Stimulated activated CD8-positive, alpha-beta memory T cell treated with anti-CD3 and anti-CD28 coated beads, Interleukin-4, amount 100 ng/mL, for 1 hour (primary cell): ENCODE measurements at regions not wholly inside any gene's neighbourhood (a gene's known extent, or its start where the extent isn't known, plus 50 kb on each side); places are given as distances from the start of the nearest gene placed in this dataset.

Source experiments
- DNase-seq, 2 donors: peaks; one replicate each; pipeline ENCODE4 v3.0.0-alpha.2; 2020; ENCODE audit warnings: low read depth in 2 of 2, low spot score in 1 of 2

DNA sequence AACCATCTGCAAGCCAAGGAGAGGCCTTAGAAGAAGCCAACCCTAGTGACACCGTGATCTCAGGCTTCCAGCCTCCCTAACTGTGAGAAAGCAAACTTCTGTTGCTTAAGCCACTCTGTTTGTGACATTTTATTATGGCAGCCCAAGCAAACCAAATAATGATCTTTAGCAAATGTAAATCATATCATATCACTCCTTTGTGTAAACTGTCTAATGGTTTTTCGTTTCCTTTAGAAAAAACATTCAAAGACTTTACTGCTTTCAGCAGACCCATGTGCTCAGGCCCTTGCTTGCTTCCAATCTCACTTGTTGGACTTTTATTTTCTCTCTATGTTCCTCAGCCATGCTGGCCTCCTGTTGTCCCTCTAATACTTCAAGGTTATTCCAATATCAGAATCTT lies 192.2 kb upstream of the HS3ST1 start:
- DNase-seq = no peak

DNA sequence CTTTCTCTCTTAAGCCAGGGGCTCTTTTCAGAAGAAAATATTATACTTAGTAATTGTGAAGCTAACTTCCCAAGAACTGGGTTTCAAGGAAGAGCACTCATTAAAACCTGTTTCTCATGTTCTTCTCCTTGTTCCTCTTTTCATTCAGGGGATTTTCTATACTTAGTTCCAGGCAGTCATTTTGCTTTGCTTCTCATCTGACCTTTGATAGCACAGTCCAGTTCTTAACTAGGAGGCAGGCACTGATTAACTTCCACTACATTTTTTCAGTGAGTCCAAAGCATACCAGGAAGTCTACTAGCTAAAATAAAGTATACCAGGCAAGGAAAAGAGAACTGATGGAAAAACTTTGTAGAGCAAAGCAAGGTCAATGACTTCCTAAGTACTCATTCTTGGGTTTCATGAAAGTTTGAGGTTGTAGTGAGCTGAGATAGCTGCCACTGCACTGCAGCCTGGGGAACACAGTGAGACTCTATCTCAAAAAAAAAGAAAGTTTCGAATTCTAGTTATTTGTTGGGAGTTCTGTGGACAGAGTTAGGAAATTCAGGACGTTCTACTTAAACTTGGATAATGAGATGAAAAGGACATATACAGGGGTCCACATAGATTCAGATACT lies 190.1 kb upstream of the HS3ST1 start:
- DNase-seq = no peak

DNA sequence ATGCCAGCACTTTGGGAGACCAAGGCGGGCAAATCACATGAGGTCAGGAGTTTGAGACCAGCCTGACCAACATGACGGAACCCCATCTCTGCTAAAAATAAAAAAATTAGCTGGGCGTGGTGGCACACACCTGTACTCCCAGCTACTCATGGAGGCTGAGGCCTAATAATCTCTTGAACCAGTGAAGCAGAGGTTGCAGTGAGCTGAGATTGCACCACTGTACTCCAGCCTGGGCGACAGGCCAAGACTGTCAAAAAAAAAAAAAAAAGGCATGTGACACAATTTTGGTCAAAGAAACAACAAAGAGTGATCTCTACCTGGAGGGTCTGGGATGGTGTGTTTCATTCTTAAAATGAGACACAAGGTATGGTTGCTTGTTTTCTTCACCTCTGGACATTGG lies 188.2 kb upstream of the HS3ST1 start:
- no peak for DNase-seq

DNA sequence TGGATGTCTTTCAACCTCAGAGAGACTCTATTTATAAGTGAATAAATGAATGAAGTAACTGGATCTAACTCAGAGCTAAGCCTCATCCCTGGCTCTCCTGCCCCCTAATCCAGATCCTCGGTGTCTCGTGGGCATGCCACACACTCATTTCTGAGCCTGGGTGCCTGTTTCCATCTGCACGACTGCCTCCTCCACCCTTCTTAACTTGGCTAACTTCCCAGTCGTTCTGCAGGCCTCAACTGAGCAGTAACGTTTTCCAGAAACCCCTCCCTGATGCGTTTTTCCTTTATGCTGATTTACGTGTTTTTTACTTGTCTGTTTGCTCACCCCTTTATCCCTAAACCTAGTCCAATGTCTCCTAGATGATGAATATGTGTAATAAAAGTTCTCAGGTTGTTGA lies 186.9 kb upstream of the HS3ST1 start:
- DNase-seq = no peak

DNA sequence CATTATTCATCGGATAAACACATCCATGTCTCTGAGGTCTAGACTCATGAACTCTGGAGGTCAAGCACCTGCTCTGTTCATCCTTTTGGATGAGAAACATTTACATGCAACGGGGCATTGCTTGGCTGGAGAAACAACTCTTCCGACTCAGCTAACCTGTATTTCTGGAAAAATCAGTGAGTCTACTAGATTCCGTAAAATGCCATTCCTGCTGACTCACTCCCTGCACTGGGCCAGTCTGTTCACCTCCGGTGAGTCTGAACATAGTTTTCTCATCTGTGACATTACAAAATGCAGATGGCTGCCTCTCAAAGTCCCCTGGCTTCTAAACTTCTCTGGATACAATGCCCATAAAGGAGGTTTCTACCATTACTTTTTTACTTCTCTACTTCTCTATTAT lies 185.7 kb upstream of the HS3ST1 start:
- DNase-seq = no peak

DNA sequence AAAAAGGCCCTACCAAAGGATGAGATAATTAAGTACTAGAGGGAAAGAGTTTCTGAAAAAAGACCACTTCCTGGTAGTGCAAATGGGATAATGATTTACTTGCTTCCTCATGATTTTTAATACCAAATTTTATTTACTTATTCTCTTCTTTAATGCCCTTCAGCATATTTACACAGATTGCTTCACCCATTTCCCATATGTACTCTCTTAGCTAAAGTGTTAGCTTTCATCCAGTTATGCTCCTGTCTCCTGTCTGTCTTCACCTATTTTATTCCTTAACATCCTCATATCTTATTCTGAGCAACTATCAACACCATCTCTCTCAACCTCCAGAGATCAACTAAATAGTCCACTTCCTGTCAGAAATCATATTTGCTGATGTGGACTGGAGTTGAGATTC lies 183.2 kb upstream of the HS3ST1 start:
- DNase-seq = no peak

DNA sequence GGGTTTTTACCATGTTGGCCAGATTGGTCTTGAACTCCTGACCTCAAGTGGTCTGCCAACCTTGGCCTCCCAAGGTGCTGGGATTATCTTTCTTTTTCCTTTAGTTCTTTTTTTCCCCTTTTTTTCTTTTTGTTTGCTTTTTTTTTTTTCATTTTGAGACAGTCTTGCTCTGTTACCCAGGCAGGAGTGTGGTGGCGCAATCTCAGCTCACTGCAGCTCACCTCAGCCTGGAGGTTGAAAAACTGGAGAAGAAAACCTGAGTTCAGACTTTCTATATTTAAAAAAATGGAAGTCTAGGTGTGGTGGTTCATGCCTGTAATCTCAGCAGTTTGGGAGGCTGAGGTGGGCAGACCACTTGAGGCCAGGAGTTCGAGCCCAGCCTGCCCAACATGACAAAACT lies 181.1 kb upstream of the HS3ST1 start:
- no peak for DNase-seq

DNA sequence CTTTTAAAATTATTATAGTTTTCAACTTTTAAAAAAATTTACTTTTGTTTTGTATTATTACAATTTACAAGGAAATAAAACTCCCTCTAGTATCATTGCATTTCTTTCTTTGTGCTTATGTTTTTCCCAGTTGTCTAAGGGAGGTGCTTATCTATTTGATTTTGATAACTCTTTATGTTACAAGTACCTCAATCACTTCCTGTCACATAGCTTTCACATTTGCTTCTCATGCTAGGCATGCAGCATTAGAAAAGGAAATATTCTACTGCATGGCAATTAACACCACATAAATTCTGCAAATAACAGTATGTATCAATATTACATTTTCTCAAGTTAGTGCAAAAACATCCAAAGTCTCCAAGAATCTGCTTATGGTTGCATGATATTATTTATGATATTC lies 180.3 kb upstream of the HS3ST1 start:
- no peak for DNase-seq

DNA sequence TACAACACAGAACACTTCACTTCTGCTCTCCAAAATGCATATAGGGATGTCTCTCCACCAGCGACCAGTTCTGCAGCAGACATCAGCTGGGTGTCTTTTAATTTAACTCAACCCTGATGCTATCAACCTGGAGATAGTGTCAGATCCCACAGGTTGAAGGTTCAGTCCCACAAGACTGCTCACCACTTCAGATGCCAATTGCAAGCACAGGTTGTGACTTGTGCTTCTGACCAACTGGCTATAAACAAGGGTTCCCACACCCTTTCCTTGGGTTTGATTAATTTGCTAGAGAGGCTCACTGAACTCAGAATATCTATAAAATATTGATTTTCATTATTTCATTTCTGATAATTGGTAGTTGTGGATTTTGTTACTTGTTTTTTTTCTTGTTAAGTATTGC lies 177.4 kb upstream of the HS3ST1 start:
- DNase-seq = no peak

DNA sequence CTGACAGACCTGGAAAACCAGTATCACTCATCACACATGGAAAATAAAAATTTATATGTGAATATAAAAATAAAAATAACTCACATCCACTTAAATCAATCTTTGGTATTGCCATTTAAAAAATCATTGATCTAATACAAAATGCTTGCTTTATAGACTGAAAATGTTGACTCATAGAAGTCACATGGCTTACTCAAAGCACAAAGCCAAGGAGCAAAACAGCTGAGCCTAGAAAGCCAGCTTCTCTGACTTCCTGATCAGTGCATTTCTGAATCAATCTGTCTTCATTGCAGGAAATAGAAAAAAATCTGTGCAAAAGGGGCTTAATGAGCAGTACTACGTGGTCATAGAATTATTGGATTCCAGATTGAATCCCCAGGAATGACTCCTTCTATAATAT lies 176.9 kb upstream of the HS3ST1 start:
- DNase-seq = no peak

DNA sequence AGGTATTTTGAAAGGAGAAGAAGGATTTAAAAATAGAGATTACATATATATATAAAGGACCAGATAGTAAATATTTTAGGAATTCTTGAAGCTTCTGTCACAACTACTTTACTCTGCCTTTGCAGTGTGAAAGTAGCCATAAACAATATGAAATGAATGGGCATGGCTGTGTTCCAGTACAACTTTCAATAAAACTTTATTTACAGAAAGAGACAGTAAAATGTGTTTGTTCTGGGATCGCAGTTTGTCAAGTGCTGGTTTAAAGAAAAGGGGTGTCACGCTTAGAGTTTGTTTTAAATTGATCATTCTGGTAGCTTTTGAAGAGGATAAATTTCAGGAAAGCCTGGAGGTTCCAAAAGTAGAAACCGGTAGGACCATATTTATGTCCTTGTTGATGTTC lies 176.1 kb upstream of the HS3ST1 start:
- no peak for DNase-seq

DNA sequence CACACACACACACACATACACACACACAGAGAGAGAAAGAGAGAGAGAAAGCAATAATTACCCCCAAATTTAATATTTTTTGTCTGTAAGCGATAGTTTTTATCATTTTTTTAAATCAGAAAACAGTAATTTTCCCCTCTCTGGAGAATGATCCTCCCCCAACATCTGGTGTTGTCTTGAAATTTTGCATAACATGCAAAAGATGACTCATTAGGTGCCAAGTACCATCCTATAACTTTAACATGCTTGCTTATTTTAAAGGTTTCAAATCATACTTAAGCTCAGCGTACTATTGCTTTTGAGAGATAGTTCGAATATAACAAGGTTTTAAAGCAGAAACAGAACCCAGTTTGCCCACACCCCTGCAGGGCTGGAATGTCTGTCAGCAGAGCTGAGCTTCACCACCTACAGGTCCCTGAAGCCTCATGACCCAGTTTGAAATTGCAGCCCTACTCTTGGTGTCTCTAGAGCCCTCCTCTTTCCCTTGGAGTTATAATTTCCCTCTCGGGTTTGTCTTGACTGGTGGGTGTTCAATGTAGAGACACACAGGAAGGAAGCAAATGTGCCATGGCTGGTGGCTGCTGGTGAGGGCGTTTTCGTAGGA lies 175.0 kb upstream of the HS3ST1 start:
- no peak for DNase-seq

DNA sequence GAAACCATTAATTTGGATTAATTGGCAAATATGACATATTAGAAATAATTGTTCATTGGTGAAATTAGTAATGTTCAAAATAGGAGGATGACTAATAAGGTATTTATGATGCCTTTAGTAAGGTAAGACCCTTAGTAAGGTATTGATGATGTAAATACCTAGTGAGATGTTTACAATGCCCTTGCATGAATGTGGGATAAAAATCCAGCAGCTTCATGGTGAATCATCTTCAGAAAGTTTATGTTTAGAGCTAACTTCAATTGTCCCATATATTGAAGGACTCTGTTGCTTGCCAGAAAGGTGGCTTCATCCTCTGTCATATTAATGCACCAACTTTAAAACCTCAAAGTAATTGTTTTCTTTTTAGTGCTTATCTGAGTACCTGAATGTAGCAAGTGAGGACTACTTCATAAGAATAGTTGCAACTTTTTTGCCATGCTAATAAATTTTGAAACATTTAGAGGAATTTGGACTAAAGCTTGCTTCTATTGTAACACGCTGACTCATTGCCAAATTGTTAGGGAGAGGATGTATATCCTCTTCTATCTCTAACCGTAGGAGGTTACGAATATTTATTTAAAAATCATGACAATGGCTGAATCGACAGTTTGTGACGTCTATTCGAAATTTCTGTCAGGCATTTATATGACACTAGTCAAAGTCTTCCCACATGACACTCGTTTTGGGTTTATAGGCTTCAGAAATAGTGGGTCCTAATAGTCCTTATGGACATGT lies 174.1 kb upstream of the HS3ST1 start:
- no peak for DNase-seq

DNA sequence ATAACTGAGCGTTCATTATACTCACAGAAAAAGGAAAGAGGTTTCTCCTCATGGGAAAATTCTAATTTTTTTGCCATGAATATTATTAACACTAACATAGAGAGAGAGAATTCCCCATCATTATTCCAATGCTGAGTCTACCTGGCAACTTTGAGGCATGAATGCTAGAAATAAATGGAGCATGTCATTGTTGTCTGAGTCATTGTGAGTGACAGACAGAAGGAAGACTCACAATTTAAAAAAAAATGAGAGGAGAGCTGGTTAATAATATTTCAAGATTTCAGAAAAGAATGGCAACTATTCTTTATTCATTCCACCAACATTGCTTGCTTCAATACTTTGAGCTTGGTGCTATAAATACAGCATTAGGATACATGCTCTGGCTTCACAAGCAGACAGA lies 170.4 kb upstream of the HS3ST1 start:
- no peak for DNase-seq

DNA sequence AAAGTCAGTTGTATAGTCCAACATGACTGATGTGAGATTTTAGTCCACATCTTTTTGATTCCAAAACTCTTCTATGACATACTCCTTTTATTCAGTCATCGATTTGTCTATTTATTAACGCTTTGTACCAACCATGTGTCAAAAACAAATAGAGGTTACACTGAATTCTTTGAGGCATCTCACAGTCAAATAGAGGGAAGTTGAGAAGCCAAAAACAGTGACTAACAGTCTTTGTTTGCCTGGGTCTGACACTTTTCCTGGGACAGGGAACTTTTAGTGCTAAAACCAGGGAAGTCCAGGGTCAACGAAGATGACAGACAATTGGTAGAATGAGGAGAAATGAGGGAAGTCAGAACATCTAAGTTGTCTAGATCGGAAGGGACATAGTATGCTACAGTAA lies 169.9 kb upstream of the HS3ST1 start:
- DNase-seq = no peak

DNA sequence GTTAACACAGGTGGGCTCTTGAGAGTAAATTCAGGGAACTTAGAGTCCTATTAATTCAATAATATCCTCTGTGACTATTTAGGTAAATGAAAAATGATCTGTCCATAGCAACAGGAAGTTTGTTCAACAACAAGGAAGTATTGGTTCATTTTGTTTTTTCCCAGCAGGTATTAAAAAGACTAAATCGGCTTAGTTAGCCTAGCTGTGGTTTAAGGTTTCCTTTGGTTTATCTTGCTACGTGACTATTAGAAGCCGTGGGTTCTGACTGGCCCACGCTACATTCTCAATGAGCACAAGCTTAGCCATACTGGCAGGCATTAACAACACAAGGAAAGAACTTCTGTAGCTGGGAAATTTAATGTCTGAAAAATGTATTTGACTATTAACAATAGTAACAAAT lies 168.8 kb upstream of the HS3ST1 start:
- DNase-seq = no peak

DNA sequence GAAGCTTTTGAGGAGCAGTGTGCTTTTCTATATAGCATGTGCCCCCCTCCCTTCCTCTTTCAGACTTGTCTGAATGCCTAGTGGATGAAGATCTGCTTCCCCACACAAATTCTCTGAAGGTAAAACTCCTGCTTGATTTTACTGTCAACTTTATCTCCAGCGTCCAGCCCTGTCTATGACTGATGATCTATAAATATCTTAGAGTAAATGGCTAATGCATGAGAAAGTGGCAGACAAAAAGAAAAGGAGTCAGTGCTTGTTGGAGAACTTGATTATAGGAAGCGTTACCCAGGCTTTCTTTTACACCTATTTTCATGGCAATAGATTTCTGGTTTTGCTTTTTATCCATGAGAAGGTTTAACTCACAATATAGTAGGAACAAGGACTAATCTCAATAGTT lies 168.3 kb upstream of the HS3ST1 start:
- DNase-seq = no peak

DNA sequence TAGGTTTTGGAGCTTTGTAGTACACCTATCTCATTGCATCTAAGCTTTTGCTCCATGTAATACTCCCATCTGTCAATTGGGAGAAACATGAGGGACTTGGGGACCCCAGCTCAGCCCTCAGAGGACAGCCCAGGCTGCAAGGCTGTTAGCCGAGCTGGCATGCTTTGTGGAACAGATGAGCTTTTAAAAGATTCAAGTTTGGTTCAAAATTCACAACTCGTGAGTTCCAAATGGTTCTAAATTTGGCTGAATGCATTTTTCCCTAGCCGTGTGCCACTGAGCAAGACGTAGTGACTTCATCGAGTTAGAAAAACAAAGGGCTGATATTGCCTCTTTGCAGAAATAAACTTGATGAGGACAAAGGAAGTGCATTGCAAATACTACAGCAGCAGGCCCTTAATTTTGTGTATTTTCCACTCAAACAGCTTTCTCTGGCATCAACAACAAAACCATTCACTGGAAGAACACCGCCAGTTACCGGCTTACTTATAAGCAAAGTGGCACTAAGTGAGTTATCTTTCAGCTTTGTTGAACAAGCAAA lies 165.0 kb upstream of the HS3ST1 start:
- DNase-seq = no peak

DNA sequence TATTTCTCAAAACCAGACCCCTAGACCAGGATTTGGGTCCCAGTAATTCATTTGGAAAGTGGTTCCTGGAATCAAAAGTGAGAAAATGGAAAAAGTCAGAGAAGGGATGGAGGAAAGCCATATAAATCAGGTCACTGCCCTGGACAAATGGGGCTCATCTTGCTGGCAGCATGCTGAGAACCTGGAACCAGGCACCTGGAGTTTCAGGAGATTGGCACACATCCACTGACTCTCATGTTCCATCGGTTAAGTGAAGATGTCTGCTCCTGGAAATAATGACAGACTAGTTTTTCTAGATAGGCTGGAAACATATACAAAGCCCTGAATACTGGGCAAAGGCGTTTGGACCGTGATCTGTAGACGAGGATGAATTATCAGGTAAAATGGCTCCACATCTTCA lies 163.6 kb upstream of the HS3ST1 start:
- no peak for DNase-seq

DNA sequence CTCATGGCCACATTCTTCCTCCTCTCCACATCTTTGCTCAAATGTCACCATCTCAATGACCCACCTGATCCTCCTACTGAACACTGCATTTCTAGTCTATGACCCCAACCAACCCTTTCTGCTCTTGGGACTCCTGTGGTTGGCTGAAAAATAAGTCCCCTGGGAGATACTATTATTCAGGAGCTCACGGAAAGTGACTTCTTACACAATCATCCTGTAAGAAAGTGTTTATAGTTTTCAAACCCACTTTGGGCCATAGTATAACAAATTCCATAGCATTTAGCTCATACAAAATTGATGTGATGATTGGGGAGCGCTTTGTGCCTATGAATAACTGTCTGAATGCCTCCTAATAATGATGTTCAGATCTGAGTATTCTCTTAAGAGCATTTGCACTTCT lies 161.4 kb upstream of the HS3ST1 start:
- DNase-seq = no peak

DNA sequence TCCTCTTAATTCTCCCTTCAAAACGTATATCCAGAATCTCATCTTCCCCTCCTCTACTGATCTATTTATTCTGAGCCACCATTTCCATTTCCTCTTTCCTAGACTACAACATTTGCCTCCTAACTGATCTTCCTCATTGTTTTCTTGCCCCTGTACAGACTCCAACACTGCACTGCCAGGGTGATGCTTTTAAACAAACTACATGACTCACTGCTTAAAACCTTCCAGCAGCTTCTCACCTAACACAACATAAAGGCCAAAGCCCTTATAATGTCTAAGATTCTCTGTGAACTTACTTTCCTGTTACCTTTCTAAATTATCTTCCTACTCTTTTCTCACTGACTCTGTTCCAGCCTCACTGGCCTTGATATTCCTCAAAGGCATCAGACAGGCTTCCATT lies 161.0 kb upstream of the HS3ST1 start:
- no peak for DNase-seq

DNA sequence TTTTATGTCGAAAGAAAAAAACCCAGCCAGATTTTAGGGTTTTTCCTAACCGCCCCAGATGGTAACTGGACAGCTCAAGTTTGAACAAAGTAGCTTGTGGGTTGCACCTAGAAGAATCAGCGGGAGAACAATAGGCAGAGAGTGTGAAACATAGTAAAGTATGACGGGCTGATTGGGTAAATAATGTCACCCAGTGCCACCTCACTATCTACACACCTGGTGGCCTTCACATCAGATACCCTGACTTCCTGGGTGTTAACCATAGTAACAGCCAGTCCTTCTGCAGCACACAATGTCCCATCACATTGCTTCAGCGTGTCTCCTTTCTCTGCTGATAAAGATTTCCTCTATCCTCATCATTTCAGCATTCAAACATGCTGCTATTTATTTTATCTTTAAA lies 159.1 kb upstream of the HS3ST1 start:
- no peak for DNase-seq

DNA sequence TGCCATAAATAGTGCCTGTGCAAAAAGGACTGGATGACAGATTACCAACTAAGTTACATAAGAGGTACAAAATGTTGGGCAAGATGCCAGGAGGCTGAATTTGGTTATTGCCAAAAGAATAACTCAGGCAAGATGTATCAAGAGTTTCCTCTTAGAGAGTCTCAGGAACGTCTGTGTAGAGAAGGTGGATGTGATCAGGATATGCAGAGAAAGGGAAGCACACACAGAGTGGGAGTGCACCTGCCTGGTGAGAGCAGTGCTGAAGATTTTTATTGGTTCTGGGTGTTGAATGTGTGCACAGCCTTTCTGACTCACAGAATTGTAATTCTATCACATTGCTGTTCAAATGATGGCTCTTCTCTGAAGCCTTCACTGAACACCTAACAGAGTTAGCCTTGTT lies 156.8 kb upstream of the HS3ST1 start:
- no peak for DNase-seq
